ENCODE measurements at regions not wholly inside any gene's neighbourhood (a gene's known extent, or its start where the extent isn't known, plus 50 kb on each side); places are given as distances from the start of the nearest gene placed in this dataset.

GRCh38 chr7:94313926-94314325 is 80.8 kb upstream of the COL1A2 start:
- H3K4me2 ChIP-seq, result no peak overlapping the region
- H3K27me3 ChIP-seq (ENCODE audit: insufficient read depth), result no peaks in the 10 kb centered on the region
- no peak overlapping the region for H3K4me3 ChIP-seq
- H3K36me3 ChIP-seq (ENCODE audit: insufficient read depth), result no peaks in the 10 kb centered on the region; the same call in 1 of the 2 replicates
- 0 out of 2 replicates have a peak overlapping the region, but pooled peaks have one; percentile 48 for H2AFZ ChIP-seq
- Mint-ChIP-seq H3K27ac (no peak overlapping the region), H3K36me3 (ENCODE audit: low read depth) (peaks cover 5% of the 10 kb centered on the region; the same call in 1 of the 3 replicates), H3K27me3 (ENCODE audit: insufficient read depth, low read depth, poor library complexity) (peaks cover 2% of the 10 kb centered on the region), H3K9me3 (peaks cover 6% of the 10 kb centered on the region; the same call in 2 of the 3 replicates), H3K4me1 (peaks cover 3% of the 10 kb centered on the region; the same call in 1 of the 3 replicates), H3K4me3 (no peak overlapping the region)
- H4K20me1 ChIP-seq (replicated peaks; ENCODE audit: insufficient read depth), result no peaks in the 10 kb centered on the region
- DNase-seq (ENCODE audit: low spot score) (no peak), ATAC-seq (no peak)
- TF ChIP-seq NANOG (IDR thresholded peaks at IDR 0.05; ENCODE audit: borderline replicate concordance), result no peak
- TF ChIP-seq ZNF114 (CRISPR knock-in tag; IDR thresholded peaks at IDR 0.05), result no peak
- TF ChIP-seq JUNB (IDR thresholded peaks at IDR 0.05; ENCODE audit: unreplicated experiment), result no peak
- no peak for TF ChIP-seq REST (IDR thresholded peaks at IDR 0.05; ENCODE audit: unreplicated experiment)
- no peak for TF ChIP-seq EZH2 (IDR thresholded peaks at IDR 0.05; ENCODE audit: low read depth, unreplicated experiment)
- no peak for TF ChIP-seq ZNF331 (CRISPR knock-in tag; IDR thresholded peaks at IDR 0.05; ENCODE audit: low read depth)
- TF ChIP-seq ETS1 (IDR thresholded peaks at IDR 0.05), result no peak
- no peak for TF ChIP-seq POLR2AphosphoS5 (IDR thresholded peaks at IDR 0.05; ENCODE audit: low read depth)
- TF ChIP-seq CTCF (conservative IDR thresholded peaks at IDR 0.05; ENCODE audit: low read depth in 2 of 2), result no peak
- TF ChIP-seq STAT1 (IDR thresholded peaks at IDR 0.05; ENCODE audit: unreplicated experiment), result no peak
- no peaks in the 10 kb centered on the region; the same call in 1 of the 2 replicates for H3K4me1 ChIP-seq (ENCODE audit: insufficient read depth)
- H3K79me2 ChIP-seq (replicated peaks; ENCODE audit: insufficient read depth), result no peaks in the 10 kb centered on the region
- no peak overlapping the region for H3K27ac ChIP-seq (ENCODE audit: low read depth)
- no peaks in the 10 kb centered on the region; the same call in 1 of the 2 replicates for H3K9me2 ChIP-seq (ENCODE audit: insufficient read depth)
- H3F3A ChIP-seq (replicated peaks; ENCODE audit: low read depth), result no peaks in the 10 kb centered on the region
